Heart left ventricle (tissue), 13 donors: ENCODE measurements at regions not wholly inside any gene's neighbourhood (a gene's known extent, or its start where the extent isn't known, plus 50 kb on each side); places are given as distances from the start of the nearest gene placed in this dataset.

Experiments
- CTCF ChIP-seq, 12 donors: fragments of 200-600 bp; sonication (generic) in 4 of 12; IDR thresholded peaks; one replicate each; pipeline versions ENCODE4 v1.5.0 to v1.8.0; 2018 to 2022; ENCODE audit warnings: antibody characterized with exemption in 12 of 12, mild to moderate bottlenecking in 5 of 12
- POLR2A ChIP-seq, 2 donors: fragments of 450-650 bp; IDR thresholded peaks; one replicate each; pipeline ENCODE4 v1.6.1; 2017; ENCODE audit warnings: antibody characterized with exemption in 2 of 2, mild to moderate bottlenecking in 2 of 2, moderate library complexity in 2 of 2
- donor health status: ischemic (EF 13 %, LVEDD 7.1; RV severe dilation, severe dysfunction).
- donor health status: DM: no; HTN: yes; CAD: no.
- donor health status: DM: no; HTN: no; CAD: no.
- donor health status: ischemic (EF 25% LVEDD 6.9; RV normal size, moderate dysfunction).
- donor health status: ischemic (EF 25% LVEDD 5.7; RV mildly dilated, moderate dysfunction).
- donor health status: ischemic (EF 35%, LVEDD 5.7; RV mildly dilated, moderate dysfunction).
- donor health status: nonischemic (EF 11% LVEDD 7.7; RV severe dilation, severe dysfunction).
- donor health status: DM: yes; HTN: yes; CAD: no.
- donor health status: PGD.
- donor health status: ischemic (EF 29% LVEDD 5.4; RV normal size, mild dysfunction).
- donor health status: nonischemic (EF 23%, LVEDD 6.1; RV moderate dilation, normal function).

- no peak for TF ChIP-seq CTCF (IDR thresholded peaks at IDR 0.05)
- no peak for TF ChIP-seq POLR2A (IDR thresholded peaks at IDR 0.05)
Measured at GRCh38 chr11:122219791-122220190, 103.8 kb upstream of the BLID start.
